ENCODE measurements at regions not wholly inside any gene's neighbourhood (a gene's known extent, or its start where the extent isn't known, plus 50 kb on each side); places are given as distances from the start of the nearest gene placed in this dataset.

DNA sequence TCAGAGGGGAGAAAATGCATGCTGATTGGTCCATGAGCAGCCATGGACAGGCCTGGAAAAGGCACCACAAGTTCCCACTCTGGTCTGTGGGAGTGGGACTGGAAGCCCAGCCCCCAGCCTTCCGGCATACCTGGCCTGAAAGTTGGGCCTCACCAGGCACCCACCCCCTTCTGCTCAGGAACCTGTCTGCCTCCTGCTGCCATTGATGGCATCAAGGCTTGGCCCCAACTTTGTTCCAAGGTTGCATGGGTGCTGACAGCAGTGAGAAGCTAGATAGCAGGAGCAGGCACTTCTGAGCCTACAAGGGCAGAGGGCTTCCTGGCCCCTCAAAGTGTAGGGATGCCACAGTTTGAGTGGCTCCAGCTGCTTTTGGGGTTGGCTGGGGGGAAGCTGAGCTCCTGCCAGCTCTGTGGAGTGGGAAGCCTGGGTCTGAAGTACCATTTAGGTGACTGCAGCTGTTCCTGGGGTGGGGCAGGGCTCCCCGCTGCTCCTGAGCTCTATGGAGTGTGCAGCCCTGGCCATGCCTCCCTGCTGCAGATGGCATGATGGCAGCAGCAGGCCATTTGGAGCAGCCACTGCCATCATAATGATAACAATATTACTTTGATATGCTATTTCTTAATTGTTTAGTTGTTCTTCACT, 1054.1 kb upstream of the GBE1 start:
- TF ChIP-seq POLR2AphosphoS5 (IDR thresholded peaks at IDR 0.05; ENCODE audit: borderline replicate concordance, low read depth, low read length) (no peak), EZH2 (IDR thresholded peaks at IDR 0.05) (no peak)

All from SK-N-MC (cell line).